H9 (cell line): ENCODE measurements at regions not wholly inside any gene's neighbourhood (a gene's known extent, or its start where the extent isn't known, plus 50 kb on each side); places are given as distances from the start of the nearest gene placed in this dataset.

Experiments
- DNase-seq: peaks from one replicate; pipeline ENCODE4 v3.0.0-alpha.2; 2017
- H2AFZ ChIP-seq: one replicate; pipeline ENCODE4 v1.6.1; 2013; ENCODE audit warnings: mild to moderate bottlenecking, low read length, control low read depth, moderate library complexity
- H2AK5ac ChIP-seq: 2 replicates; pipeline ENCODE4 v1.6.1; 2013; ENCODE audit warnings: low read length, control low read depth, mixed read lengths; ENCODE audit not compliant: insufficient read length
- H2BK120ac ChIP-seq: one replicate; pipeline ENCODE4 v1.6.1; 2013; ENCODE audit warnings: low read depth, mild to moderate bottlenecking, low read length, control low read depth, inconsistent platforms; ENCODE audit not compliant: poor library complexity, severe bottlenecking
- H2BK12ac ChIP-seq: 2 replicates; pipeline ENCODE4 v1.6.1; 2013; ENCODE audit warnings: low read length, control low read depth, mixed read lengths, low read depth; ENCODE audit not compliant: insufficient read length
- H2BK15ac ChIP-seq: 2 replicates; pipeline ENCODE4 v1.6.1; 2013; ENCODE audit warnings: low read depth, low read length, control low read depth
- H2BK20ac ChIP-seq: one replicate; pipeline ENCODE4 v1.6.1; 2013; ENCODE audit warnings: low read depth, mild to moderate bottlenecking, low read length, control low read depth, inconsistent platforms; ENCODE audit not compliant: poor library complexity, severe bottlenecking
- H2BK5ac ChIP-seq: 2 replicates; pipeline ENCODE4 v1.6.1; 2013; ENCODE audit warnings: low read length, control low read depth, mixed read lengths; ENCODE audit not compliant: insufficient read length
- H3K14ac ChIP-seq: 2 replicates; pipeline ENCODE4 v1.6.1; 2013; ENCODE audit warnings: low read length, control low read depth; ENCODE audit not compliant: insufficient read depth
- H3K18ac ChIP-seq: 2 replicates; pipeline ENCODE4 v1.6.1; 2013; ENCODE audit warnings: low read depth, mild to moderate bottlenecking, mixed read lengths, low read length, control low read depth; ENCODE audit not compliant: insufficient read length
- H3K23ac ChIP-seq: 2 replicates; pipeline ENCODE4 v1.6.1; 2013; ENCODE audit warnings: low read length, control low read depth, mixed read lengths, low read depth; ENCODE audit not compliant: insufficient read length
- H3K23me2 ChIP-seq: 2 replicates; pipeline ENCODE4 v1.6.1; 2013; ENCODE audit warnings: low read depth, mild to moderate bottlenecking, mixed read lengths, low read length, control low read depth; ENCODE audit not compliant: insufficient read length, poor library complexity, severe bottlenecking
- H3K27ac ChIP-seq: 2 replicates; pipeline ENCODE4 v1.5.1; 2013; ENCODE audit warnings: low read length, control low read depth, mixed read lengths, low read depth; ENCODE audit not compliant: insufficient read length
- H3K27me3 ChIP-seq: 2 replicates; pipeline ENCODE4 v1.6.1; 2013; ENCODE audit warnings: low read length, control low read depth, inconsistent platforms; ENCODE audit not compliant: insufficient read depth
- H3K4ac ChIP-seq: 2 replicates; pipeline ENCODE4 v1.6.1; 2013; ENCODE audit warnings: low read depth, mild to moderate bottlenecking, control low read depth, inconsistent platforms, low read length, moderate library complexity
- H3K4me1 ChIP-seq: 2 replicates; pipeline ENCODE4 v1.6.1; 2013; ENCODE audit warnings: low read length, control low read depth, inconsistent platforms; ENCODE audit not compliant: insufficient read depth
- H3K4me2 ChIP-seq: 2 replicates; pipeline ENCODE4 v1.6.1; 2013; ENCODE audit warnings: low read length, control low read depth, mixed read lengths; ENCODE audit not compliant: insufficient read length, insufficient read depth
- H3K56ac ChIP-seq: 2 replicates; pipeline ENCODE4 v1.6.1; 2013; ENCODE audit warnings: low read depth, mild to moderate bottlenecking, mixed read lengths, low read length, control low read depth; ENCODE audit not compliant: insufficient read length
- H3K79me1 ChIP-seq: 2 replicates; pipeline ENCODE4 v1.6.1; 2013; ENCODE audit warnings: low read depth, mild to moderate bottlenecking, moderate library complexity, low read length, control low read depth, inconsistent platforms; ENCODE audit not compliant: insufficient read depth, poor library complexity, severe bottlenecking
- H3K79me2 ChIP-seq: 2 replicates; pipeline ENCODE4 v1.6.1; 2013; ENCODE audit warnings: low read length, control low read depth, inconsistent platforms; ENCODE audit not compliant: insufficient read depth
- H3K9ac ChIP-seq: 2 replicates; pipeline ENCODE4 v1.6.1; 2013; ENCODE audit warnings: low read length, control low read depth, mixed read lengths; ENCODE audit not compliant: insufficient read length; ENCODE audit errors: extremely low read depth
- H3K9me3 ChIP-seq: one replicate; pipeline ENCODE4 v1.6.1; 2013; ENCODE audit warnings: low read depth, low read length, inconsistent platforms; ENCODE audit not compliant: control insufficient read depth
- H3T11ph ChIP-seq: one replicate; pipeline ENCODE4 v1.6.1; 2013; ENCODE audit warnings: mild to moderate bottlenecking, low read length, control low read depth, inconsistent platforms
- H4K20me1 ChIP-seq: one replicate; pipeline ENCODE4 v1.6.1; 2013; ENCODE audit not compliant: control insufficient read depth, insufficient read length, insufficient read depth
- H4K5ac ChIP-seq: 2 replicates; pipeline ENCODE4 v1.6.1; 2013; ENCODE audit warnings: low read depth, mild to moderate bottlenecking, mixed read lengths, low read length, control low read depth; ENCODE audit not compliant: insufficient read length
- H4K8ac ChIP-seq: replicated peaks from 2 replicates; pipeline ENCODE4 v1.6.1; 2013; ENCODE audit warnings: low read length, control low read depth, mixed read lengths, low read depth; ENCODE audit not compliant: insufficient read length
- H4K91ac ChIP-seq: 2 replicates; pipeline ENCODE4 v1.6.1; 2013; ENCODE audit warnings: low read depth, mild to moderate bottlenecking, moderate library complexity, mixed read lengths, low read length, control low read depth; ENCODE audit not compliant: insufficient read length
- H3K27ac Mint-ChIP-seq, 3 experiments: 2 replicates in 2 of 3; 3 replicates in 1 of 3; pipeline ENCODE4 v1.8.0; 2020 to 2021; ENCODE audit warnings: mixed read lengths in 3 of 3, mild to moderate bottlenecking in 1 of 3, moderate library complexity in 1 of 3
- H3K27me3 Mint-ChIP-seq: 2 replicates; pipeline ENCODE4 v1.8.0; 2021; ENCODE audit warnings: low read depth, mild to moderate bottlenecking, moderate library complexity, mixed read lengths
- H3K36me3 Mint-ChIP-seq, 3 experiments: 2 replicates in 2 of 3; 3 replicates in 1 of 3; pipeline ENCODE4 v1.8.0; 2020 to 2021; ENCODE audit warnings: low read depth in 3 of 3, mixed read lengths in 3 of 3; ENCODE audit not compliant: insufficient read depth in 1 of 3
- H3K4me1 Mint-ChIP-seq, 2 experiments: 2 replicates each; pipeline ENCODE4 v1.8.0; 2020; ENCODE audit warnings: mixed read lengths in 2 of 2
- H3K4me3 Mint-ChIP-seq, 2 experiments: 2 replicates in 1 of 2; 3 replicates in 1 of 2; pipeline ENCODE4 v1.8.0; 2020 to 2021; ENCODE audit warnings: mild to moderate bottlenecking in 2 of 2, mixed read lengths in 2 of 2, moderate library complexity in 1 of 2
- H3K9me3 Mint-ChIP-seq, 2 experiments: 2 replicates in 1 of 2; 3 replicates in 1 of 2; pipeline ENCODE4 v1.8.0; 2020; ENCODE audit warnings: mild to moderate bottlenecking in 2 of 2, mixed read lengths in 2 of 2, moderate library complexity in 1 of 2
- WGBS: extraction: QIAGEN DNeasy Blood & Tissue Kit; methylation state at CpG from one replicate; pipeline ENCODE4 v1.1.7; 2013; ENCODE audit warnings: missing lambda C conversion rate, low lambda C conversion rate, mixed read lengths; ENCODE audit not compliant: insufficient read length; ENCODE audit errors: extremely low coverage; 5-methylcytosine and 5-hydroxymethylcytosine counted together
- TF ChIP-seq, protein P1 (sequence below): fragments of 200-600 bp; sonication (generic); conservative IDR thresholded peaks from 3 replicates; pipeline ENCODE4 v1.8.0; 2021; ENCODE audit warnings: antibody characterized with exemption, mild to moderate bottlenecking

DNA sequence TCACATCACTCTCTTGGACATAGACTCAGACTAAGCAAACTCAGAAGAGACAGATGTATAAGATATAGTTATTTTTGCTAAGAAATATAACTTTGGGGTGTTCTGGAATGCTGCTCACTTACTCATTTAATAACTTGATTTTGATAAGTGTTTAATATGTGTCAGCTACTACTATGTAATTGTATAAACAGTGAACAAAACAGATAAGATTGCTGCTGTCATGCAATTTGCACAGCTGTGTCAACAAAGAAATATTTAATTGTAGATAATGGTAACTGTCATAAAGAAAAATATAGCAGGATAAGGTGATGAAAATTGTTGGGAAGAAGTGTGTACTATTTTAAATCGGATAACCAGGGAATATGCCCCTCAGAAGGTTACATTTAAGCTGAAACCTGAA is 84.1 kb upstream of the ZDHHC17 start:
- Histone ChIP-seq H3K18ac (no peak overlapping the region), H3K23me2 (no peaks in the 10 kb centered on the region), H3T11ph (no peak overlapping the region), H4K5ac (no peak overlapping the region), H3K23ac (no peak overlapping the region), H2BK120ac (no peak overlapping the region), H3K56ac (no peak overlapping the region), H3K4ac (no peak overlapping the region), H4K20me1 (no peaks in the 10 kb centered on the region), H3K4me1 (no peaks in the 10 kb centered on the region), H4K8ac (no peak overlapping the region), H4K91ac (no peak overlapping the region), H3K79me2 (no peaks in the 10 kb centered on the region), H3K9me3 (no peaks in the 10 kb centered on the region), H3K4me2 (no peak overlapping the region), H3K79me1 (no peaks in the 10 kb centered on the region), H3K14ac (no peak overlapping the region), H2BK20ac (no peak overlapping the region), H3K9ac (no peak overlapping the region), H2BK15ac (no peak overlapping the region), H3K27me3 (no peaks in the 10 kb centered on the region), H2BK12ac (no peak overlapping the region), H3K27ac (no peak overlapping the region), H2AK5ac (no peak overlapping the region), H2AFZ (no peak overlapping the region), H2BK5ac (no peak overlapping the region)
- TF ChIP-seq, protein P1, sequence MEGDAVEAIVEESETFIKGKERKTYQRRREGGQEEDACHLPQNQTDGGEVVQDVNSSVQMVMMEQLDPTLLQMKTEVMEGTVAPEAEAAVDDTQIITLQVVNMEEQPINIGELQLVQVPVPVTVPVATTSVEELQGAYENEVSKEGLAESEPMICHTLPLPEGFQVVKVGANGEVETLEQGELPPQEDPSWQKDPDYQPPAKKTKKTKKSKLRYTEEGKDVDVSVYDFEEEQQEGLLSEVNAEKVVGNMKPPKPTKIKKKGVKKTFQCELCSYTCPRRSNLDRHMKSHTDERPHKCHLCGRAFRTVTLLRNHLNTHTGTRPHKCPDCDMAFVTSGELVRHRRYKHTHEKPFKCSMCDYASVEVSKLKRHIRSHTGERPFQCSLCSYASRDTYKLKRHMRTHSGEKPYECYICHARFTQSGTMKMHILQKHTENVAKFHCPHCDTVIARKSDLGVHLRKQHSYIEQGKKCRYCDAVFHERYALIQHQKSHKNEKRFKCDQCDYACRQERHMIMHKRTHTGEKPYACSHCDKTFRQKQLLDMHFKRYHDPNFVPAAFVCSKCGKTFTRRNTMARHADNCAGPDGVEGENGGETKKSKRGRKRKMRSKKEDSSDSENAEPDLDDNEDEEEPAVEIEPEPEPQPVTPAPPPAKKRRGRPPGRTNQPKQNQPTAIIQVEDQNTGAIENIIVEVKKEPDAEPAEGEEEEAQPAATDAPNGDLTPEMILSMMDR: no peak
- Mint-ChIP-seq H3K9me3 (no peaks in the 10 kb centered on the region), H3K27ac (no peak overlapping the region), H3K4me3 (no peak overlapping the region), H3K27me3 (no peaks in the 10 kb centered on the region), H3K4me1 (peaks cover 0 to under 1% of the 10 kb centered on the region in 2 experiments; a peak in 1 of 4 replicates), H3K36me3 (no peaks in the 10 kb centered on the region; a peak in 2 of 7 replicates)
- no peak for DNase-seq
- 100% methylated on average over 1 of the region's 1 CpG for WGBS
